ENCODE measurements at regions not wholly inside any gene's neighbourhood (a gene's known extent, or its start where the extent isn't known, plus 50 kb on each side); places are given as distances from the start of the nearest gene placed in this dataset.

DNA sequence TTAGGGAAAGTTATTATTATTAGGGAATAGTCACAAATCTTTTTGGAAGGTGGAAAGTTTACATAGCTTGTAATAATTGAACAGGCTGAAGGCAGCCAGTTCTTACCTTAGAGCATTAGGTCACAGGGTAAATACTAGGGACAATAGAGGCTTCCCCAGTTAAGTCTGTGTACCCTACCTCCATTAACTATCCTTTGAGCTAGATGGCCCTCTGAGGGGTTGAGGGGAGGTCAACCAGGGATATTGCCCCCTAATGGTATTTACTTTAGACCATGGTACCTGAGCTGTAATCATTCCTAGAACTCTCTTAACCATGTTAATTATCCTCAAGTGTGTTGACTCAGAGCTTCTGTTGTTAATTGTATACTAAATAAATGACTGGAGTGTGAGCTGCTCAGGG, 120.5 kb upstream of the SCN7A start:
- TF ChIP-seq EZH2phosphoT487 (IDR thresholded peaks at IDR 0.05; ENCODE audit: unreplicated experiment) (no peak), EZH2 (IDR thresholded peaks at IDR 0.05; ENCODE audit: low read depth, unreplicated experiment) (no peak), JUNB (IDR thresholded peaks at IDR 0.05; ENCODE audit: unreplicated experiment) (no peak), CREB1 (CRISPR knock-in tag; IDR thresholded peaks at IDR 0.05; ENCODE audit: low read depth) (no peak), POLR2AphosphoS5 (IDR thresholded peaks at IDR 0.05; ENCODE audit: low read depth) (no peak), REST (IDR thresholded peaks at IDR 0.05; ENCODE audit: unreplicated experiment) (no peak), ZNF114 (CRISPR knock-in tag; IDR thresholded peaks at IDR 0.05) (no peak), ZNF462 (CRISPR knock-in tag; IDR thresholded peaks at IDR 0.05) (no peak), ETS1 (IDR thresholded peaks at IDR 0.05) (no peak), NANOG (IDR thresholded peaks at IDR 0.05; ENCODE audit: borderline replicate concordance) (no peak)
- TF ChIP-seq, protein P1, sequence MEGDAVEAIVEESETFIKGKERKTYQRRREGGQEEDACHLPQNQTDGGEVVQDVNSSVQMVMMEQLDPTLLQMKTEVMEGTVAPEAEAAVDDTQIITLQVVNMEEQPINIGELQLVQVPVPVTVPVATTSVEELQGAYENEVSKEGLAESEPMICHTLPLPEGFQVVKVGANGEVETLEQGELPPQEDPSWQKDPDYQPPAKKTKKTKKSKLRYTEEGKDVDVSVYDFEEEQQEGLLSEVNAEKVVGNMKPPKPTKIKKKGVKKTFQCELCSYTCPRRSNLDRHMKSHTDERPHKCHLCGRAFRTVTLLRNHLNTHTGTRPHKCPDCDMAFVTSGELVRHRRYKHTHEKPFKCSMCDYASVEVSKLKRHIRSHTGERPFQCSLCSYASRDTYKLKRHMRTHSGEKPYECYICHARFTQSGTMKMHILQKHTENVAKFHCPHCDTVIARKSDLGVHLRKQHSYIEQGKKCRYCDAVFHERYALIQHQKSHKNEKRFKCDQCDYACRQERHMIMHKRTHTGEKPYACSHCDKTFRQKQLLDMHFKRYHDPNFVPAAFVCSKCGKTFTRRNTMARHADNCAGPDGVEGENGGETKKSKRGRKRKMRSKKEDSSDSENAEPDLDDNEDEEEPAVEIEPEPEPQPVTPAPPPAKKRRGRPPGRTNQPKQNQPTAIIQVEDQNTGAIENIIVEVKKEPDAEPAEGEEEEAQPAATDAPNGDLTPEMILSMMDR (conservative IDR thresholded peaks at IDR 0.05; ENCODE audit: low read depth in 2 of 2) = no peak

All from GM23338 (cell line).